ENCODE measurements at regions not wholly inside any gene's neighbourhood (a gene's known extent, or its start where the extent isn't known, plus 50 kb on each side); places are given as distances from the start of the nearest gene placed in this dataset.
A peak's percentile ranks its signal among the peaks of the same experiment; 100 is the strongest.

- Histone ChIP-seq H3K4me1 (ENCODE audit: control insufficient read depth in 2 of 3, insufficient read depth in 2 of 3, low read depth in 1 of 3, low read length in 3 of 3) (no peaks in the 10 kb centered on the region), H3K27ac (ENCODE audit: low read depth in 2 of 2, low read length in 2 of 2) (no peak overlapping the region), H3K36me3 (ENCODE audit: control insufficient read depth in 2 of 3, insufficient read depth in 3 of 3, low read length in 3 of 3) (no peaks in the 10 kb centered on the region), H3K4me3 (ENCODE audit: low read length in 3 of 3) (no peak overlapping the region), H3K9me3 (ENCODE audit: control insufficient read depth in 2 of 3, insufficient read depth in 1 of 3, low read length in 3 of 3) (peaks cover 0 to 2% (median 0%) of the 10 kb centered on the region in 3 donors), H3K9ac (ENCODE audit: low read length in 3 of 3) (no peak overlapping the region), H3K27me3 (ENCODE audit: control insufficient read depth, insufficient read depth, low read length) (no peaks in the 10 kb centered on the region)
- TF ChIP-seq CTCF (IDR thresholded peaks at IDR 0.05; ENCODE audit: borderline replicate concordance, extremely low read depth, insufficient read depth) = no peak
- intact Hi-C loops (cut with DNase I) = no loop called here
- DNase-seq = peak in 4 of 5 donors; percentile 36 to 84 (median 53)
- no peak for FAIRE-seq
Measured at GRCh38 chr12:84201976-84202375, 710.6 kb downstream of the SLC6A15 start.

GRCh38 chr12:84198294-84198946 lies 714.2 kb downstream of the SLC6A15 start:
- DNase-seq (no peak), FAIRE-seq (no peak)
- Histone ChIP-seq H3K9me3 (ENCODE audit: control insufficient read depth in 2 of 3, insufficient read depth in 1 of 3, low read length in 3 of 3) (peaks cover 0 to 3% (median 0%) of the 10 kb centered on the region in 3 donors), H3K27me3 (ENCODE audit: control insufficient read depth, insufficient read depth, low read length) (no peaks in the 10 kb centered on the region), H3K36me3 (ENCODE audit: control insufficient read depth in 2 of 3, insufficient read depth in 3 of 3, low read length in 3 of 3) (no peaks in the 10 kb centered on the region), H3K27ac (ENCODE audit: low read depth in 2 of 2, low read length in 2 of 2) (no peak overlapping the region), H3K4me3 (ENCODE audit: low read length in 3 of 3) (no peak overlapping the region), H3K9ac (ENCODE audit: low read length in 3 of 3) (no peak overlapping the region), H3K4me1 (ENCODE audit: control insufficient read depth in 2 of 3, insufficient read depth in 2 of 3, low read depth in 1 of 3, low read length in 3 of 3) (no peaks in the 10 kb centered on the region)
- TF ChIP-seq CTCF (IDR thresholded peaks at IDR 0.05; ENCODE audit: borderline replicate concordance, extremely low read depth, insufficient read depth) = no peak
- intact Hi-C loops (cut with DNase I) = no loop called here

GRCh38 chr12:84191779-84192178 lies 720.8 kb downstream of the SLC6A15 start:
- intact Hi-C loops (cut with DNase I) = no loop called here
- H3K27ac ChIP-seq (ENCODE audit: low read depth in 2 of 2, low read length in 2 of 2) = no peak overlapping the region
- no peak for DNase-seq
- H3K36me3 ChIP-seq (ENCODE audit: control insufficient read depth in 2 of 3, insufficient read depth in 3 of 3, low read length in 3 of 3) = no peaks in the 10 kb centered on the region
- no peak for FAIRE-seq
- H3K4me3 ChIP-seq (ENCODE audit: low read length in 3 of 3) = no peak overlapping the region
- peaks cover 0 to 3% (median 0%) of the 10 kb centered on the region in 3 donors for H3K9me3 ChIP-seq (ENCODE audit: control insufficient read depth in 2 of 3, insufficient read depth in 1 of 3, low read length in 3 of 3)
- no peaks in the 10 kb centered on the region for H3K27me3 ChIP-seq (ENCODE audit: control insufficient read depth, insufficient read depth, low read length)
- H3K4me1 ChIP-seq (ENCODE audit: control insufficient read depth in 2 of 3, insufficient read depth in 2 of 3, low read depth in 1 of 3, low read length in 3 of 3) = no peaks in the 10 kb centered on the region
- no peak for TF ChIP-seq CTCF (IDR thresholded peaks at IDR 0.05; ENCODE audit: borderline replicate concordance, extremely low read depth, insufficient read depth)
- no peak overlapping the region for H3K9ac ChIP-seq (ENCODE audit: low read length in 3 of 3)

- no peaks in the 10 kb centered on the region for H3K9me3 ChIP-seq (ENCODE audit: control insufficient read depth in 2 of 3, insufficient read depth in 1 of 3, low read length in 3 of 3)
- no peak overlapping the region for H3K4me3 ChIP-seq (ENCODE audit: low read length in 3 of 3)
- FAIRE-seq (no peak), DNase-seq (no peak)
- no peak overlapping the region for H3K9ac ChIP-seq (ENCODE audit: low read length in 3 of 3)
- no peaks in the 10 kb centered on the region for H3K36me3 ChIP-seq (ENCODE audit: control insufficient read depth in 2 of 3, insufficient read depth in 3 of 3, low read length in 3 of 3)
- no peak for TF ChIP-seq CTCF (IDR thresholded peaks at IDR 0.05; ENCODE audit: borderline replicate concordance, extremely low read depth, insufficient read depth)
- no peaks in the 10 kb centered on the region for H3K4me1 ChIP-seq (ENCODE audit: control insufficient read depth in 2 of 3, insufficient read depth in 2 of 3, low read depth in 1 of 3, low read length in 3 of 3)
- H3K27ac ChIP-seq (ENCODE audit: low read depth in 2 of 2, low read length in 2 of 2) = no peak overlapping the region
- H3K27me3 ChIP-seq (ENCODE audit: control insufficient read depth, insufficient read depth, low read length) = no peaks in the 10 kb centered on the region
- intact Hi-C loops (cut with DNase I) = no loop called here
Measured at GRCh38 chr12:84186433-84186832, 726.2 kb downstream of the SLC6A15 start.
